DOHH2 (cell line): ENCODE measurements at regions not wholly inside any gene's neighbourhood (a gene's known extent, or its start where the extent isn't known, plus 50 kb on each side); places are given as distances from the start of the nearest gene placed in this dataset.

Experiments
- EZH2phosphoT487 ChIP-seq: fragments of 200-600 bp; sonication (generic); IDR thresholded peaks from 2 replicates; pipeline ENCODE4 v1.6.1; 2017; ENCODE audit warnings: borderline replicate concordance, mild to moderate bottlenecking, antibody characterized with exemption, low read length, moderate library complexity, mixed read lengths
- TF ChIP-seq, protein P1 (sequence below): fragments of 200-600 bp; sonication (generic); IDR thresholded peaks from one replicate; pipeline ENCODE4 v1.5.1; 2014; ENCODE audit warnings: antibody characterized with exemption, mild to moderate bottlenecking, low read depth, low read length; ENCODE audit not compliant: poor library complexity, severe bottlenecking

DNA sequence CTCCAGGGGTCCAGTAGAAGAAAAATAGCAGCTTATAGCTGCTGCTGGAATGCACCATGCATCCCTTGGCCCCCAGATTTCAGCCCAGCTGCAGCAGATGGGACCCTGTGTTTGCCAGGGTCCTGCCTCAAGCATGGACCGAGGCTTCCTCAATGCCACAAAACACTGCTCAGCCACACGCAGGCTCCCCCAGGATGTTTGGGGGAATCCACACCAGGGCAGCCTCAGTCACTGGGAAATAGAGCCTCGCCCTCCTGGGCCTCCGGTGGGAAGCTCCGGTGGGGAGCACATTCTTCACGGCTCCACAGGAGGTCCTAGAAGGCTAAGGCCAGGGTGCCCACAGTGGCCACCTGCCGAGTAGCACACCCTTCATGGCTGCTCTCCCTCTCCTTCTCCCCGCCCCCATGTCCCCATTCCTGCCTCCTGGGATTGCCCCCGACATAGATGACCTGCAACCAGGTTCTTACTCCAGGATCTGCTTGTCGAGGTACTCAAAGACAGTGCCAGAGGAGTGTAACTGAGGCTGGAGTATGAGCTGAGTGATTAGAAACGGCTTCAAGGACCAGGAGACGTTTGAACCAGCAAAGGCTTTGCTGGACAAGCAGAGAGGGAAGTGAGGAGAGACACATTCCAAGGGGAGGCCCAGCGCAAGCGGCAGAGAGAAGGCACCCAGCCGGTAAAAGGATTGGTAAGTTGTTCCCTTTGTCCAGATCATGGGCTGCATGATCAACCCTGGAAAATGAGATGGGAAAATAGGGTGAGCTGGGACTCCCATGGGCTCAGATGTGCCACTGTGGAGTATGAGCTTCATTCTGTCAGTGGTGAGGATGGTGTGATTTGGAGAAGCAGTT lies 110.7 kb upstream of the UQCRFS1 start:
- no peak for TF ChIP-seq EZH2phosphoT487
- TF ChIP-seq, protein P1, sequence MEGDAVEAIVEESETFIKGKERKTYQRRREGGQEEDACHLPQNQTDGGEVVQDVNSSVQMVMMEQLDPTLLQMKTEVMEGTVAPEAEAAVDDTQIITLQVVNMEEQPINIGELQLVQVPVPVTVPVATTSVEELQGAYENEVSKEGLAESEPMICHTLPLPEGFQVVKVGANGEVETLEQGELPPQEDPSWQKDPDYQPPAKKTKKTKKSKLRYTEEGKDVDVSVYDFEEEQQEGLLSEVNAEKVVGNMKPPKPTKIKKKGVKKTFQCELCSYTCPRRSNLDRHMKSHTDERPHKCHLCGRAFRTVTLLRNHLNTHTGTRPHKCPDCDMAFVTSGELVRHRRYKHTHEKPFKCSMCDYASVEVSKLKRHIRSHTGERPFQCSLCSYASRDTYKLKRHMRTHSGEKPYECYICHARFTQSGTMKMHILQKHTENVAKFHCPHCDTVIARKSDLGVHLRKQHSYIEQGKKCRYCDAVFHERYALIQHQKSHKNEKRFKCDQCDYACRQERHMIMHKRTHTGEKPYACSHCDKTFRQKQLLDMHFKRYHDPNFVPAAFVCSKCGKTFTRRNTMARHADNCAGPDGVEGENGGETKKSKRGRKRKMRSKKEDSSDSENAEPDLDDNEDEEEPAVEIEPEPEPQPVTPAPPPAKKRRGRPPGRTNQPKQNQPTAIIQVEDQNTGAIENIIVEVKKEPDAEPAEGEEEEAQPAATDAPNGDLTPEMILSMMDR: no peak
